GM12865 (cell line): ENCODE measurements at regions not wholly inside any gene's neighbourhood (a gene's known extent, or its start where the extent isn't known, plus 50 kb on each side); places are given as distances from the start of the nearest gene placed in this dataset.

Source experiments
- DNase-seq: peaks from one replicate; pipeline ENCODE4 v3.0.0; 2010; ENCODE audit warnings: low read depth
- H3K4me3 ChIP-seq: 2 replicates; pipeline ENCODE4 v1.5.1; 2011; ENCODE audit warnings: mild to moderate bottlenecking, low read depth, low read length, control low read depth
- TF ChIP-seq, protein P1 (sequence below): IDR thresholded peaks from 2 replicates; pipeline ENCODE4 v1.5.1; 2011; ENCODE audit warnings: low read length, control low read depth, low read depth, inconsistent platforms; ENCODE audit not compliant: insufficient read depth; ENCODE audit errors: missing control alignments

DNA sequence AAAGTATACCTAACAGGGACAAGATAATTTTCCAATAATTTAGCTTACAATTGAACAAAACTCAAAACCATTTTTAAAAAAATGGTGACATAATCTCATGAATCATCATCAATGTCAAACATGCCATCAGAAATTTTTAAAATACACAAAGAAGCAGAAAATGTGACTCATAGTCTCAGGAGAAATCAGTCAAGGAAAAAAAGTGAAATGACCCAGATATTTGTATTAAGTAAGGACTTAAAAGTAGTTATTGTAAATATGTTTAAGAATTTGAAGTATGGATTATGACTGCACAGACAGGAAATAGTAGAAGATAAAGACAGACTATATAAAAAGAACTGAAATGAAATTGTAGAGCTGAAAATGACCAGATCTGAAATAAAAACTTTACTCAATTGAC, 473.9 kb upstream of the SYT4 start:
- TF ChIP-seq, protein P1, sequence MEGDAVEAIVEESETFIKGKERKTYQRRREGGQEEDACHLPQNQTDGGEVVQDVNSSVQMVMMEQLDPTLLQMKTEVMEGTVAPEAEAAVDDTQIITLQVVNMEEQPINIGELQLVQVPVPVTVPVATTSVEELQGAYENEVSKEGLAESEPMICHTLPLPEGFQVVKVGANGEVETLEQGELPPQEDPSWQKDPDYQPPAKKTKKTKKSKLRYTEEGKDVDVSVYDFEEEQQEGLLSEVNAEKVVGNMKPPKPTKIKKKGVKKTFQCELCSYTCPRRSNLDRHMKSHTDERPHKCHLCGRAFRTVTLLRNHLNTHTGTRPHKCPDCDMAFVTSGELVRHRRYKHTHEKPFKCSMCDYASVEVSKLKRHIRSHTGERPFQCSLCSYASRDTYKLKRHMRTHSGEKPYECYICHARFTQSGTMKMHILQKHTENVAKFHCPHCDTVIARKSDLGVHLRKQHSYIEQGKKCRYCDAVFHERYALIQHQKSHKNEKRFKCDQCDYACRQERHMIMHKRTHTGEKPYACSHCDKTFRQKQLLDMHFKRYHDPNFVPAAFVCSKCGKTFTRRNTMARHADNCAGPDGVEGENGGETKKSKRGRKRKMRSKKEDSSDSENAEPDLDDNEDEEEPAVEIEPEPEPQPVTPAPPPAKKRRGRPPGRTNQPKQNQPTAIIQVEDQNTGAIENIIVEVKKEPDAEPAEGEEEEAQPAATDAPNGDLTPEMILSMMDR = no peak
- no peak for DNase-seq
- no peak overlapping the region for H3K4me3 ChIP-seq

DNA sequence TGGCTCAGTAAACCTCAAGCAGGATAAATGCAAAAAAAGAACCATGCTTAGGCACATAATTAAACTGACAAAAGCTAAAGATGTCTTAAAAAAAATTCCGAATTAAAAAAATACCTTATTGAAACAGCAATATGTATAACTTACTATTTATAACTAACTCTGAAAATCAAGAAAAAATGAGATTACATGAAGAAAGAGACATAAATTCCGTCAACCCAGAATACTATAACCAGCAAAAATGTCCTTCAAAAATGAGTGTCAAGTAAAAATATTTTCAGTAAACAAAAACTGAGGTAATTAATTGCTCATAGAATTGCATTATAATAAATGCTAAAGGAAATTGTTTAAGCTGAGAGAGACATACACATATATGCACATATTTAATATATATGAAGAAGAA, 474.5 kb upstream of the SYT4 start:
- TF ChIP-seq, protein P1 = no peak

DNA sequence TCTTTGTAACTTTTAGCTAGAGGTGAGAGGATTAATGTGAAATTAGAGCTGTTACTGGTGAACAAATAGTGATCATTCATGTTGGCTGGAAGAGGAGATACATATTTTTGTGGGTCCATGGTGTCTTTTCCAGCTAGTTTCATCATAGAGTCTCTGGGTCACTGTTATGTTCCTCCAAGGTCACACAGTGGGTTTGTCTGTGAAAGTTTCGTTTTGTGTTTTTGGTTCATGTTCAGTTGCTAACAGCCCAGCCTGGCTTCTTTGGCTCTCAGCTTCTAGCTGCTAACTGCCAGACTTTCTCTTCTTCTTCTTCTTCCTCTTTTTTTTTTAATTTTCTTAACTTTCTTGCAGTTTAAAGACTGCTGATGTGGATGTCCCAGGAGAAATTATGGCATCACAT, 480.0 kb upstream of the SYT4 start:
- TF ChIP-seq, protein P1 = no peak
- DNase-seq = no peak
- H3K4me3 ChIP-seq = no peak overlapping the region

More for the DNA sequence above, 474.5 kb upstream of the SYT4 start:
- no peak overlapping the region for H3K4me3 ChIP-seq
- no peak for DNase-seq

DNA sequence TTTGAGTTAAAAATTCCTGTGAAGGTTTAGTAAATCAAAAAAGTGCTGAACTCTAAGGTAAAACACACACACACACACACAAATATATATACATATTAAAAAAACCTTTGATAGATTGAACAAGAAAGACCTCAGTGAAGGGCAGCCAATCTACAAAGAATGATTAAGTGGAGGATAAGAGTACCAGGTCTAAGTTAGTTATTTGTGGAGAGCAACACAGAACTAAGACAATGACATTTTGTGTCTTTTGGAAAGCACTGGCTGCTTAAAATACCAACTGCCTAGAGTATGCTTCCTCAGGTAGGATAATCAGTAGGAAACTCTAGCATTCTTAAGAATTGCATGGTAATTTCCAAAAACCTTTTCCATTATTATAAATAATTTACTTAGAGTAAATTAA, 481.4 kb upstream of the SYT4 start:
- DNase-seq = no peak
- H3K4me3 ChIP-seq = no peak overlapping the region
- TF ChIP-seq, protein P1 = no peak

DNA sequence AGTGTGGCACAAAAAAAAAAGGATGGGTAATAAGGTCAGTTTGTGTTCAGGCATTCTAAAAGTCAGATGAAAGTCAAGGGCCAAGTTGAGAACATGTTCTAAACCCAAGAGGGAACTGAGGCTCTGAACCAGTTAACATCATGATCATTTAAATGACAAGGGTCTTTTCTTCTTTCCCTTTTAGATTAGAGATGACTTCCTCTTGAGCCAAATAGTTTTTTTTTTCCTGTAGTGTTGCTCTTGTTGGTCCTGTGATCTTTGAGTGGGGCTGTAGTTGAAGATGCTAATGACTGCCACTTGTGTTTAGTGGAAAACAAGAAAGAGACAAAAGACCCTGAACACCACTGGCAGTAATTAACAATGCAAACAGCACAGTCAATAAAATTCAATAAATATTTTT, 482.7 kb upstream of the SYT4 start:
- TF ChIP-seq, protein P1 = no peak
- H3K4me3 ChIP-seq = no peak overlapping the region
- DNase-seq = no peak

DNA sequence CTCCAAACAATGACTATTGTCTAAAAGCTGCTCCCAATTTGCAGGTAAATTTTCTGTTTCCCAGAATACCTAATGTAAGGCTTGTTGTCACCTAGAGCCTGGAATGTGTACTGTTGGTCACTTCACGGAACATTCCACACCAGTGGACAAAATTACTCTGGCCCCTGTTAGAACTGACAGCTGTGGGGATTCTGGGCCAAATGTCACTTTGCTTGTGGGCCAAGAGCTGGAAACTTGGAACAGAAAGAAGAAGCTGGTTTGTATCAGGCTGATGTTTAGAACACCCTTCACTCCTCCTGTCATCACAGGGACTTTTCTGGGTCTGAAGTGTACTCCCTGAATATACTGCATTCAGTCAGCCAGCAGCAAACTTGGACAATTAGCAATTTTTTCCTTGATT, 495.6 kb upstream of the SYT4 start:
- H3K4me3 ChIP-seq = no peak overlapping the region
- no peak for DNase-seq
- TF ChIP-seq, protein P1 = no peak

DNA sequence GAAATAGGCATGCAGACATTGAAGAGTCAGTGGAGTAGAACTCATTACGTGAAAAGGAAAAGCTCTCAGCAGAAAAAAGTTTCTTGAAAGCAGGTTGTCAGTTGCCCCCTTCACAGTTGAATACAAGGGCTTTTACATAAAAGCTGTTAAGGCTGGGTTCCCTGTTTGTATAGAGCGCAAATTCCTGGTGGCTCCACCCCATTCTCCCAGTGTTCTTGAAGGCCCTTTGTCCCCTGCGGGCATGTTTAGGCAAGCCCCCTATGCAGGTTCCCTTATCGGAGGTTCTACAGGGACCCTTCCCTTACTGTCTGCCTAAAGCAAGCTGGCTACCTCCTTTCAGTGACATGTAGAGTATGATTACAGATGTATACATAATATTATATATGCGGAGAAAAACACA, 497.2 kb upstream of the SYT4 start:
- no peak overlapping the region for H3K4me3 ChIP-seq
- TF ChIP-seq, protein P1 = no peak
- DNase-seq = no peak
